Activated naive CD4-positive, alpha-beta T cell treated with anti-CD3 and anti-CD28 coated beads, Interleukin-2, amount 50 U/mL, for 24 hours (primary cell): ENCODE measurements at regions not wholly inside any gene's neighbourhood (a gene's known extent, or its start where the extent isn't known, plus 50 kb on each side); places are given as distances from the start of the nearest gene placed in this dataset.

Source experiments
- H3K27ac Mint-ChIP-seq: one replicate; pipeline ENCODE4 v1.8.0; 2021; ENCODE audit warnings: mild to moderate bottlenecking, mixed read lengths
- H3K27me3 Mint-ChIP-seq: one replicate; pipeline ENCODE4 v1.8.0; 2021; ENCODE audit warnings: mixed read lengths
- H3K36me3 Mint-ChIP-seq: one replicate; pipeline ENCODE4 v1.8.0; 2021; ENCODE audit warnings: mixed read lengths
- H3K4me1 Mint-ChIP-seq: one replicate; pipeline ENCODE4 v1.8.0; 2021; ENCODE audit warnings: mixed read lengths
- H3K4me3 Mint-ChIP-seq: one replicate; pipeline ENCODE4 v1.8.0; 2021; ENCODE audit warnings: mild to moderate bottlenecking, mixed read lengths
- H3K9me3 Mint-ChIP-seq: one replicate; pipeline ENCODE4 v1.8.0; 2021; ENCODE audit warnings: mixed read lengths

- Mint-ChIP-seq H3K4me3 (no peak overlapping the region), H3K9me3 (peaks cover 6% of the 10 kb centered on the region), H3K36me3 (no peaks in the 10 kb centered on the region), H3K4me1 (no peaks in the 10 kb centered on the region), H3K27me3 (peaks cover 2% of the 10 kb centered on the region), H3K27ac (no peak overlapping the region)
Observed at GRCh38 chrX:69379412-69379811, 124.7 kb upstream of the NALF2 start.

GRCh38 chrX:69374569-69374968, 129.6 kb upstream of the NALF2 start:
- no peaks in the 10 kb centered on the region for H3K27me3 Mint-ChIP-seq
- H3K36me3 Mint-ChIP-seq, result no peaks in the 10 kb centered on the region
- no peak overlapping the region for H3K4me3 Mint-ChIP-seq
- peaks cover 6% of the 10 kb centered on the region for H3K9me3 Mint-ChIP-seq
- H3K4me1 Mint-ChIP-seq, result no peaks in the 10 kb centered on the region
- H3K27ac Mint-ChIP-seq, result no peak overlapping the region

- no peaks in the 10 kb centered on the region for H3K36me3 Mint-ChIP-seq
- no peak overlapping the region for H3K4me3 Mint-ChIP-seq
- H3K27me3 Mint-ChIP-seq, result no peaks in the 10 kb centered on the region
- H3K27ac Mint-ChIP-seq, result no peak overlapping the region
- no peaks in the 10 kb centered on the region for H3K4me1 Mint-ChIP-seq
- H3K9me3 Mint-ChIP-seq, result peaks cover 6% of the 10 kb centered on the region
Observed at GRCh38 chrX:69372435-69372834, 131.7 kb upstream of the NALF2 start.

GRCh38 chrX:69371159-69371558, 133.0 kb upstream of the NALF2 start:
- Mint-ChIP-seq H3K4me3 (no peak overlapping the region), H3K27me3 (no peaks in the 10 kb centered on the region), H3K4me1 (no peaks in the 10 kb centered on the region), H3K27ac (no peak overlapping the region), H3K36me3 (no peaks in the 10 kb centered on the region), H3K9me3 (peaks cover 6% of the 10 kb centered on the region)

GRCh38 chrX:69369999-69370398, 134.1 kb upstream of the NALF2 start:
- no peaks in the 10 kb centered on the region for H3K27me3 Mint-ChIP-seq
- no peaks in the 10 kb centered on the region for H3K36me3 Mint-ChIP-seq
- H3K4me1 Mint-ChIP-seq, result no peaks in the 10 kb centered on the region
- H3K9me3 Mint-ChIP-seq, result no peaks in the 10 kb centered on the region
- H3K27ac Mint-ChIP-seq, result no peak overlapping the region
- no peak overlapping the region for H3K4me3 Mint-ChIP-seq

GRCh38 chrX:69366183-69366582, 137.9 kb upstream of the NALF2 start:
- H3K4me1 Mint-ChIP-seq, result no peaks in the 10 kb centered on the region
- H3K27ac Mint-ChIP-seq, result no peak overlapping the region
- H3K27me3 Mint-ChIP-seq, result no peaks in the 10 kb centered on the region
- no peak overlapping the region for H3K4me3 Mint-ChIP-seq
- no peaks in the 10 kb centered on the region for H3K9me3 Mint-ChIP-seq
- H3K36me3 Mint-ChIP-seq, result no peaks in the 10 kb centered on the region

GRCh38 chrX:69365755-69366154, 138.4 kb upstream of the NALF2 start:
- Mint-ChIP-seq H3K4me1 (no peaks in the 10 kb centered on the region), H3K36me3 (no peaks in the 10 kb centered on the region), H3K27ac (no peak overlapping the region), H3K4me3 (no peak overlapping the region), H3K27me3 (no peaks in the 10 kb centered on the region), H3K9me3 (no peaks in the 10 kb centered on the region)

GRCh38 chrX:69365349-69365748, 138.8 kb upstream of the NALF2 start:
- Mint-ChIP-seq H3K27ac (no peak overlapping the region), H3K36me3 (no peaks in the 10 kb centered on the region), H3K9me3 (no peaks in the 10 kb centered on the region), H3K4me3 (no peak overlapping the region), H3K27me3 (no peaks in the 10 kb centered on the region), H3K4me1 (no peaks in the 10 kb centered on the region)

GRCh38 chrX:69362856-69363255, 141.3 kb upstream of the NALF2 start:
- Mint-ChIP-seq H3K4me3 (no peak overlapping the region), H3K4me1 (no peaks in the 10 kb centered on the region), H3K27me3 (no peaks in the 10 kb centered on the region), H3K27ac (peak overlapping the region; percentile 51), H3K9me3 (no peaks in the 10 kb centered on the region), H3K36me3 (no peaks in the 10 kb centered on the region)

- Mint-ChIP-seq H3K27ac (no peak overlapping the region), H3K4me1 (no peaks in the 10 kb centered on the region), H3K27me3 (no peaks in the 10 kb centered on the region), H3K9me3 (no peaks in the 10 kb centered on the region), H3K36me3 (no peaks in the 10 kb centered on the region), H3K4me3 (no peak overlapping the region)
Observed at GRCh38 chrX:69362354-69362753, 141.8 kb upstream of the NALF2 start.

GRCh38 chrX:69361311-69361845, 142.7 kb upstream of the NALF2 start:
- Mint-ChIP-seq H3K4me1 (no peaks in the 10 kb centered on the region), H3K4me3 (no peak overlapping the region), H3K27me3 (no peaks in the 10 kb centered on the region)

GRCh38 chrX:69357317-69357716, 146.8 kb upstream of the NALF2 start:
- no peaks in the 10 kb centered on the region for H3K4me1 Mint-ChIP-seq
- no peaks in the 10 kb centered on the region for H3K36me3 Mint-ChIP-seq
- no peaks in the 10 kb centered on the region for H3K9me3 Mint-ChIP-seq
- H3K27me3 Mint-ChIP-seq, result no peaks in the 10 kb centered on the region
- no peak overlapping the region for H3K4me3 Mint-ChIP-seq
- H3K27ac Mint-ChIP-seq, result no peak overlapping the region

More at GRCh38 chrX:69361311-69361845, 142.7 kb upstream of the NALF2 start:
- H3K9me3 Mint-ChIP-seq, result no peaks in the 10 kb centered on the region
- H3K27ac Mint-ChIP-seq, result no peak overlapping the region
- no peaks in the 10 kb centered on the region for H3K36me3 Mint-ChIP-seq

GRCh38 chrX:69324851-69325250, 159.6 kb upstream of the PJA1 start:
- Mint-ChIP-seq H3K4me1 (no peaks in the 10 kb centered on the region), H3K36me3 (no peaks in the 10 kb centered on the region), H3K27ac (no peak overlapping the region), H3K27me3 (no peaks in the 10 kb centered on the region), H3K9me3 (no peaks in the 10 kb centered on the region), H3K4me3 (no peak overlapping the region)

GRCh38 chrX:69323786-69324720, 158.8 kb upstream of the PJA1 start:
- Mint-ChIP-seq H3K36me3 (no peaks in the 10 kb centered on the region), H3K27me3 (no peaks in the 10 kb centered on the region), H3K9me3 (no peaks in the 10 kb centered on the region), H3K4me1 (no peaks in the 10 kb centered on the region), H3K27ac (no peak overlapping the region), H3K4me3 (no peak overlapping the region)

- Mint-ChIP-seq H3K4me1 (no peaks in the 10 kb centered on the region), H3K4me3 (no peak overlapping the region), H3K9me3 (no peaks in the 10 kb centered on the region), H3K27me3 (no peaks in the 10 kb centered on the region), H3K36me3 (no peaks in the 10 kb centered on the region), H3K27ac (no peak overlapping the region)
Observed at GRCh38 chrX:69321789-69322188, 156.5 kb upstream of the PJA1 start.

- no peak overlapping the region for H3K27ac Mint-ChIP-seq
- H3K36me3 Mint-ChIP-seq, result no peaks in the 10 kb centered on the region
- H3K4me1 Mint-ChIP-seq, result no peaks in the 10 kb centered on the region
- H3K27me3 Mint-ChIP-seq, result no peaks in the 10 kb centered on the region
- H3K4me3 Mint-ChIP-seq, result no peak overlapping the region
- H3K9me3 Mint-ChIP-seq, result no peaks in the 10 kb centered on the region
Observed at GRCh38 chrX:69321006-69321655, 155.9 kb upstream of the PJA1 start.
